GM12874 (cell line): ENCODE measurements at regions not wholly inside any gene's neighbourhood (a gene's known extent, or its start where the extent isn't known, plus 50 kb on each side); places are given as distances from the start of the nearest gene placed in this dataset.

Source experiments
- CTCF ChIP-seq: IDR thresholded peaks from 2 replicates; pipeline ENCODE4 v1.5.1; 2011; ENCODE audit warnings: low read depth, mild to moderate bottlenecking, control low read depth, low read length, moderate library complexity; ENCODE audit not compliant: insufficient read depth

DNA sequence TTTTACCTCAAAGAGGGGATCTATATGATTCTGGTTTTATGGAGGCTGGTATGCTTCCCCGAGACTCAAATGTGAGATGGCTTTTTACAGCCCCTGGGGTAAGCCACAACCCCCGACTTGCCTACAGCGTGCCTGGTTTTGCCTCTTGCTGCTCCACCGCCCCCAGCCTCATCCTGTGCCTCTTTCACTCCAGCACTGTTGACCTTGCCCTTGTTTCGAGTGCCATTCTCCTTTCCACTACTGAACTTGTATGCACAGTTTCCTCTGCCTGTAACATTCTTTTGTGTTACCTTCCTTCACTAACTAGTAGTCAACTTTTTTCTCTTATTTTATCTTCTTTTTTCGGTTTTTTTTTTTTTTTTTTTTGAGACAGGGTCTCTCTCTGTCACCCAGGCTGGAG is 219.0 kb upstream of the ZBED5 start:
- no peak for TF ChIP-seq CTCF

- TF ChIP-seq CTCF = no peak
These were observed 218.4 kb upstream of the ZBED5 start for GRCh38 chr11:11076276-11076675.

DNA sequence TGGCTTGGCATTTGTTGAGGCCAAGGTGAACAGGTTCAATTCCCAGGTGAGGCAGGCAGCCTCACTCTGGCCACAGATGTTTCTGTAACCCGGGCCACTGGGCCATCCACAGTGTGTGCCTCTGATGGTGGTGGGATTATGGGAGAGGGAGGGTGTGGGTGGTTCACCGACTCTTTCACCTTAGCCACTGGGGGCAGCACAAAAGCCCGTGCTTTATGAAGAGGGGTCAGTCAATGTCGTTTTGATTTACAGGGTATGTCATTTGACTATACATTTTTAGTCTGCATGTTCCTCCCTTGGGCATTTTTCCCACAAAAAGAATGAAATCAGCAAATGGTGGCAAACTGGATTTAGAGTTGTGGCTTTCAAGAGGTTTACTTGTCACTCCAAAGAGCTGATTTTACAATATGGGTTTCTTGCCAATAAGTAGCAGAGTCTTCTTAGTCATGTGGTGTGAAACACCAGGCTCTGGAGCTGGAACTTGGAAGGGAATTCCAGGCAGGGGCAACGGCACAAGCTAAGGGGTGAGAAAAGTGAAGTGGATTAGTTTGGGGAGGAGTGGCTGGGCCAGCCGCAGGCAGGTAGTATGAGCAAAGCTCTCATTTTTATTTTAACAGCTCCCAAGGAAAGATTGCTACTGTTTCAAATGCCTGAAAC is 217.8 kb upstream of the ZBED5 start:
- TF ChIP-seq CTCF = no peak

- no peak for TF ChIP-seq CTCF
These were observed 217.0 kb upstream of the ZBED5 start for GRCh38 chr11:11074686-11075335.

- no peak for TF ChIP-seq CTCF
These were observed 216.1 kb upstream of the ZBED5 start for GRCh38 chr11:11073996-11074395.

GRCh38 chr11:11072067-11072466 is 214.2 kb upstream of the ZBED5 start:
- no peak for TF ChIP-seq CTCF

- no peak for TF ChIP-seq CTCF
These were observed 213.6 kb upstream of the ZBED5 start for GRCh38 chr11:11071486-11071885.
